WERI-Rb-1 (cell line): ENCODE measurements at regions not wholly inside any gene's neighbourhood (a gene's known extent, or its start where the extent isn't known, plus 50 kb on each side); places are given as distances from the start of the nearest gene placed in this dataset.

ENCODE experiments used
- DNase-seq: peaks from one replicate; pipeline ENCODE4 v3.0.0-alpha.2; 2020
- H3K27ac ChIP-seq: fragments of 250-450 bp; sonication (Bioruptor Pico); 2 replicates; pipeline ENCODE4 v1.5.1; 2020; ENCODE audit warnings: mild to moderate bottlenecking, moderate library complexity
- H3K27me3 ChIP-seq: fragments of 250-450 bp; sonication (Bioruptor Pico); 2 replicates; pipeline ENCODE4 v1.5.1; 2021; ENCODE audit warnings: mild to moderate bottlenecking, low read depth, moderate library complexity; ENCODE audit not compliant: insufficient read depth, severe bottlenecking
- H3K36me3 ChIP-seq: fragments of 250-450 bp; sonication (Bioruptor Pico); 2 replicates; pipeline ENCODE4 v1.5.1; 2020; ENCODE audit warnings: mild to moderate bottlenecking, moderate library complexity
- H3K4me3 ChIP-seq: 2 replicates; pipeline ENCODE4 v1.5.1; 2011; ENCODE audit warnings: low read depth, mild to moderate bottlenecking, control low read depth, low read length
- H3K9me3 ChIP-seq: fragments of 250-450 bp; sonication (Bioruptor Pico); 2 replicates; pipeline ENCODE4 v1.5.1; 2021; ENCODE audit warnings: mild to moderate bottlenecking, moderate library complexity; ENCODE audit not compliant: severe bottlenecking
- CTCF ChIP-seq: IDR thresholded peaks from 2 replicates; pipeline ENCODE4 v1.5.1; 2011; ENCODE audit warnings: low read depth, mild to moderate bottlenecking, control low read depth, inconsistent platforms, low read length

- Histone ChIP-seq H3K4me3 (no peak overlapping the region), H3K27me3 (peaks cover 49% of the 10 kb centered on the region), H3K9me3 (no peaks in the 10 kb centered on the region), H3K36me3 (no peaks in the 10 kb centered on the region), H3K27ac (no peak overlapping the region)
- TF ChIP-seq CTCF, result no peak
- no peak for DNase-seq
These were observed 303.0 kb upstream of the KLF4 start for GRCh38 chr9:107792596-107792995.

DNA sequence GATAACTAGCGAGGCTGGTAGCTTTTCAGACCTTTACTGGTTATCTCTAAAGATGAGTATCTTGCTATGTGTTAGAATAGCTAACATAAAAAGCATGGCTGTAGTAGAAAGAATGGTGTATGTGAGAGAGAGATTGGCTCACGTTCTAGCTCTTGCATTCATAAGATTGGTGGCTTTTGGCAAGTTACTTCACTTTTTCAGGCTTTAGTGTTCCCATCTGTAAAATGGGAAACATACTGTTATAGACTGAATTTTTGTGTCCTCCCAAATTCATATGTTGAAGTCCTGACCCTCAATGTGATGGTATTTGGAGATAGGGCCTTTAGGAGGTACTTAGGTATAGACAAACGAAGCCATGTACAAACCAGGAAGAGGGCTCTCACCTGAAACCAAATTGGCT, 302.4 kb upstream of the KLF4 start:
- no peak for DNase-seq
- Histone ChIP-seq H3K9me3 (no peaks in the 10 kb centered on the region), H3K4me3 (no peak overlapping the region), H3K27me3 (peaks cover 54% of the 10 kb centered on the region), H3K36me3 (no peaks in the 10 kb centered on the region), H3K27ac (no peak overlapping the region)
- no peak for TF ChIP-seq CTCF

DNA sequence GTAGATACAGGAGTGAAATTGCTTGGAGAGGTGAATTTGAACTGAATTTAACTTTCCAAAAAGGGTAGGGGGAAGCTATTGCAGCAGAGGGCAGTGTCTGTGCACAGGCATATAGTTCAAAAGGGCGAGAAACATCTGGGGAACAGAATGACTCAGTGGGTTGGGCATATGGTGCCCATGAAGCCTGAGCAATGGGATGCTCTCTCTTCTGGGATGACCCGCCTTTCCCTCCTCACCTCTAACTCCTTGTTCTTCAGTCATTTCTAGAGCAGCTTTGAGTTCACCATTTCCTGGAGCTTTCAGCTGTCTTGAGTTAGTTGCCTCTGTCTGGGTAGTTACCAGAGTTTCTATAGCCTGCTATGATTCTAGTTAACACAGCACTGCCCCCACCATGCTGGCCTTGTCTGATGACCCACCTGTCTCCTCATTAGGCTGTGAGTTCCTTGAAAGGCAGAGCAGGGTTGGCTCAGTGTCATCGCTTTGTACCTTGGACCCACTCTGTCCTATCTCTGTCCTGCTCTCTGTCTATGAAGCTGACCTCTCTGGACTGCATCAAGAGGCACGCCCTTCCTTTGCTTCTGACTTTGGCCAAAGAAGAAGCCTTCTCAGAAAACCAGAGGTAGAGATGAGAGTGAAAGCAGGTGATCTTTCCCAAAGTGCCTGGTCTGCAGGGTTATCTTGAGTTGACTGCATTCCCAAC, 299.6 kb upstream of the KLF4 start:
- H3K27ac ChIP-seq, result no peak overlapping the region
- no peaks in the 10 kb centered on the region for H3K36me3 ChIP-seq
- TF ChIP-seq CTCF, result no peak
- no peak overlapping the region for H3K4me3 ChIP-seq
- peaks cover 66% of the 10 kb centered on the region for H3K27me3 ChIP-seq
- no peak for DNase-seq
- H3K9me3 ChIP-seq, result no peaks in the 10 kb centered on the region

- H3K27ac ChIP-seq, result no peak overlapping the region
- no peak for DNase-seq
- H3K9me3 ChIP-seq, result no peaks in the 10 kb centered on the region
- TF ChIP-seq CTCF, result no peak
- no peak overlapping the region for H3K4me3 ChIP-seq
- H3K27me3 ChIP-seq, result peaks cover 73% of the 10 kb centered on the region
- no peaks in the 10 kb centered on the region for H3K36me3 ChIP-seq
These were observed 297.0 kb upstream of the KLF4 start for GRCh38 chr9:107786561-107786960.

- no peaks in the 10 kb centered on the region for H3K9me3 ChIP-seq
- H3K27me3 ChIP-seq, result peaks cover 73% of the 10 kb centered on the region
- H3K36me3 ChIP-seq, result no peaks in the 10 kb centered on the region
- TF ChIP-seq CTCF, result no peak
- H3K4me3 ChIP-seq, result no peak overlapping the region
- DNase-seq, result no peak
- H3K27ac ChIP-seq, result no peak overlapping the region
These were observed 294.8 kb upstream of the KLF4 start for GRCh38 chr9:107784235-107784958.
